Upper lobe of right lung (tissue), 1 donor: ENCODE measurements at regions not wholly inside any gene's neighbourhood (a gene's known extent, or its start where the extent isn't known, plus 50 kb on each side); places are given as distances from the start of the nearest gene placed in this dataset.

Source experiments
- ATAC-seq: fragments of 200-7000 bp; cut with Tn5 transposase; one replicate; pipeline ENCODE4 v1.9.1; 2020; ENCODE audit warnings: mild to moderate bottlenecking, moderate library complexity
- DNase-seq: peaks from one replicate; pipeline ENCODE4 v3.0.0-alpha.2; 2020
- H3K27ac ChIP-seq: fragments of 200-600 bp; one replicate; pipeline ENCODE4 v1.8.0; 2022
- H3K27me3 ChIP-seq: fragments of 200-600 bp; one replicate; pipeline ENCODE4 v1.8.0; 2022; ENCODE audit warnings: mild to moderate bottlenecking
- H3K36me3 ChIP-seq: fragments of 200-600 bp; one replicate; pipeline ENCODE4 v1.8.0; 2022
- H3K4me1 ChIP-seq: fragments of 200-600 bp; one replicate; pipeline ENCODE4 v1.8.0; 2022
- H3K4me3 ChIP-seq: fragments of 200-600 bp; one replicate; pipeline ENCODE4 v1.8.0; 2022; ENCODE audit warnings: mild to moderate bottlenecking
- H3K9me3 ChIP-seq: fragments of 200-600 bp; one replicate; pipeline ENCODE4 v1.8.0; 2022
- intact Hi-C: fragments of 100-400 bp; cut with DNase I; formaldehyde crosslinking; loops from one replicate; pipeline ENCODE4 v1.11.0; 2022
- TF ChIP-seq, protein P1 (sequence below): fragments of 200-600 bp; IDR thresholded peaks from one replicate; pipeline ENCODE4 v1.8.0; 2022; ENCODE audit warnings: antibody characterized with exemption
- donor health status: DM: no; HTN: yes; CAD: no; lungs with severe emphysema.

DNA sequence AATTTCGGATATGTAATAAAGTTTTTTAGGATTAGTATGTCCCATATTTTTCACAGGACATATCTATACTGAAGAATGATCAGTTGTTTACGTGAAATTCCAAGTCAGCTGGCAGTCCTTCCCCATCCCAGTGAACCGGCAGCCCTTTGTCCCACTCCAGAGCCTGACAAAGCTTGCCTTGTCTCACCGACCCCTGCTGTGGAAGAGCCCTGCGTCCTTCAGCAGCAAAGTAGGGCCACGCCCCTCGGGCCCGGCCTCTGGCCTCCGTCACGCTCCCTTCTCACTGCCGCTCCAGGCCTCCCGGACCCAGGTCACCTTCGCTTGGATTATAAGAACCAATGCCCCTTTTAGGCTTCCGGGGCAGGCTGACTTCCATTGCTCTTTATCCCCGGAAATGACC, 89.8 kb upstream of the TGIF1 start:
- TF ChIP-seq, protein P1, sequence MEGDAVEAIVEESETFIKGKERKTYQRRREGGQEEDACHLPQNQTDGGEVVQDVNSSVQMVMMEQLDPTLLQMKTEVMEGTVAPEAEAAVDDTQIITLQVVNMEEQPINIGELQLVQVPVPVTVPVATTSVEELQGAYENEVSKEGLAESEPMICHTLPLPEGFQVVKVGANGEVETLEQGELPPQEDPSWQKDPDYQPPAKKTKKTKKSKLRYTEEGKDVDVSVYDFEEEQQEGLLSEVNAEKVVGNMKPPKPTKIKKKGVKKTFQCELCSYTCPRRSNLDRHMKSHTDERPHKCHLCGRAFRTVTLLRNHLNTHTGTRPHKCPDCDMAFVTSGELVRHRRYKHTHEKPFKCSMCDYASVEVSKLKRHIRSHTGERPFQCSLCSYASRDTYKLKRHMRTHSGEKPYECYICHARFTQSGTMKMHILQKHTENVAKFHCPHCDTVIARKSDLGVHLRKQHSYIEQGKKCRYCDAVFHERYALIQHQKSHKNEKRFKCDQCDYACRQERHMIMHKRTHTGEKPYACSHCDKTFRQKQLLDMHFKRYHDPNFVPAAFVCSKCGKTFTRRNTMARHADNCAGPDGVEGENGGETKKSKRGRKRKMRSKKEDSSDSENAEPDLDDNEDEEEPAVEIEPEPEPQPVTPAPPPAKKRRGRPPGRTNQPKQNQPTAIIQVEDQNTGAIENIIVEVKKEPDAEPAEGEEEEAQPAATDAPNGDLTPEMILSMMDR: no peak
- ATAC-seq (no peak), DNase-seq (no peak)

DNA sequence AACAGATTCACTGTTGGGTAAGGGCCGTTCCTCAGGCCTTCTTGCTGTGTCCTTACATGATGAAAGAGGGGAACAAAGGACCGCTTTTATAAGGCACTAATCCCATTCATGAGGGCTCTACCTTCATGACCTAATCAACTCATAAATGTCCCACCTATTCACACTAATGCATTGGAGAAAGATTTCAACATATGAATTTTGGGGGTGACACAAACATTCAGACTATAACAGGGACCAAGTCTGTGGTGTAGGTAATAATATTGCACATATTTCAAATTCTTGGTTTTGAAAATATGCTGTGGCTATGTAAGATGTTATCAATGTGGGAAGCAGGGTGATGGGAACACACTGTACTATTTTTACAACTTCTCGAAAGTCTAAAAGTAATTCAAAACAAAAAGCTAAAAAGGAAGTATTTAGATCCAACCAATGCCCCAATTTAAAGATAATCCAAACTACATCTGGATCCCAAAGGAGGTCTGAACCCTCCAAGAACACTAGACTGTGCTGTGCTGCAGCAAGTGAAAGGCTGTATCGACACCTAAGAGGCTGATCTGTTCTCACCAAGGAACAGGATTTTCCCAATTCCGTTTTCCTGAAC, 82.4 kb upstream of the TGIF1 start:
- no peak overlapping the region for H3K27ac ChIP-seq
- intact Hi-C loops: no loop called here

More for the DNA sequence above, 89.8 kb upstream of the TGIF1 start:
- intact Hi-C loops: no loop called here
- no peaks in the 10 kb centered on the region for H3K9me3 ChIP-seq
- H3K36me3 ChIP-seq: no peaks in the 10 kb centered on the region
- no peak overlapping the region for H3K4me3 ChIP-seq
- H3K4me1 ChIP-seq: no peaks in the 10 kb centered on the region
- H3K27me3 ChIP-seq: no peaks in the 10 kb centered on the region
- H3K27ac ChIP-seq: no peak overlapping the region

DNA sequence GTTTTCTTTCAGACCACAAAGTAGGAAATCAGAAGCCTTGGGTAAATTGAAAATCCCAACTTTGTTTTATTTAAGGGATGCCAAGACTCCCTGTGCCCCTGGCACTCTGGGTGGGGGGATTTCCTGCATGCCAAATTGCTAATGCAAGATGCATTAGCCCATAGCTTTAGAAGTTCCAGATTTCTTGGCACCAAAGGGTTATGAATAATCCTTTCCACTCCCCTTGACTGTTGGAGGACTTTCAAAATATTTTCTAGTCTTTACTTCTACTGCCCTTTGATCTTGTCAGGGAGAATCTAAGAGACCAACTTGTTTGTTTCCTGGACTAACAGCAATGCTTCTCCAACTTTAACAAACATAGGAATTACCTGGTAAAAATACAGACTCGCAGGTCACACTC, 81.8 kb upstream of the TGIF1 start:
- TF ChIP-seq, protein P1: no peak
- intact Hi-C loops: no loop called here
- Histone ChIP-seq H3K9me3 (no peaks in the 10 kb centered on the region), H3K4me3 (no peak overlapping the region), H3K27ac (no peak overlapping the region), H3K27me3 (no peaks in the 10 kb centered on the region), H3K4me1 (no peaks in the 10 kb centered on the region), H3K36me3 (no peaks in the 10 kb centered on the region)
- no peak for DNase-seq
- no peak for ATAC-seq

More for the DNA sequence above, 82.4 kb upstream of the TGIF1 start:
- Histone ChIP-seq H3K27me3 (no peaks in the 10 kb centered on the region), H3K9me3 (no peaks in the 10 kb centered on the region), H3K4me1 (no peaks in the 10 kb centered on the region), H3K36me3 (no peaks in the 10 kb centered on the region), H3K4me3 (no peak overlapping the region)
- ATAC-seq: no peak
- DNase-seq: no peak
- TF ChIP-seq, protein P1: no peak

DNA sequence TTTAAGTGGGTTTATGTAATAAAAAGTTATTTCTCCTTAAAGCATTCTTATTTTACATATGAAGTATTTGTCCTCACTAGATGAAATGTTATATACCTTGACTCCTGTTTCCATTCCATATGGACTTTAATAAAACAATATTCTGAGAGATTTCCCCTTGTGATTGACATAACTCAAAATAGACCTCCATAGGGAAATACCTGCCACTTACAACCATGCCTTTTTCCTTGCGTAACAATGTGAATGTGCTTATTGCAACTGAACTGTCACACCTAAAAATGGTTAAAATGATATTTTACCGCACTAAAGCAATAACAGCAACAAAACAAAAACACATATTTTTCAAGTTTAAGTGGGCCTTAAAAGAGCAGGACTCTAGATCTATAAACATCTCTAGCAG, 70.3 kb upstream of the TGIF1 start:
- no peaks in the 10 kb centered on the region for H3K27me3 ChIP-seq
- H3K36me3 ChIP-seq: no peaks in the 10 kb centered on the region
- TF ChIP-seq, protein P1: no peak
- intact Hi-C loops: no loop called here
- H3K4me1 ChIP-seq: no peaks in the 10 kb centered on the region
- H3K4me3 ChIP-seq: no peak overlapping the region
- no peaks in the 10 kb centered on the region for H3K9me3 ChIP-seq
- no peak overlapping the region for H3K27ac ChIP-seq
- DNase-seq (no peak), ATAC-seq (no peak)

DNA sequence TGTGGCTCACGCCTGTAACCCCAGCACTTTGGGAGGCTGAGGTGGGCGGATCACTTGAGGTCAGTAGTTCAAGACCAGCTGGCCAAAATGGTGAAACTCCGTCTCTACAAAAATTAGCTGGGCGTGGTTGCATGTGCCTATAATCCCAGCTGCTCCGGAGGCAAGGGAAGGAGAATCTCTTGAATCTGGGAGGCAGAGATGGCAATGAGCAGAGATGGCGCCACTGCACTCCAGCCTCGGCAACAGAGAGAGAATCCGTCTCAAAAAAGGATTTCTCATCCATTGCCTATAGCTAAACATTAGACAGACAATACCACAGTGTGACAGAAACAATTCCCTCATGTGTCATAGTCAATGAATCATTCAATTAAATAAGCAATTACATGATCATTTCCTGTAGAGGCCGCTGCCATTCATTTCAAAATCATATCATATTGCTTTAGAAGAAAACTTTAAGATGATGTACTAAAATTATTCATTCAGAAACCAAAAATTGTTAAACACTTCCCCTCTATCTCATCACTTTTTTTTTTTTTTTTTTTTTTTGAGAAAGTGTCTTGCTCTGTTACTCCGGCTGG, 69.5 kb upstream of the TGIF1 start:
- Histone ChIP-seq H3K27me3 (no peaks in the 10 kb centered on the region), H3K36me3 (no peaks in the 10 kb centered on the region), H3K4me1 (no peaks in the 10 kb centered on the region), H3K4me3 (no peak overlapping the region), H3K9me3 (no peaks in the 10 kb centered on the region), H3K27ac (no peak overlapping the region)
- ATAC-seq (no peak), DNase-seq (no peak)
- TF ChIP-seq, protein P1: peak; percentile 7
- intact Hi-C loops: no loop called here
